NCI-H2227 (cell line): ENCODE measurements at regions not wholly inside any gene's neighbourhood (a gene's known extent, or its start where the extent isn't known, plus 50 kb on each side); places are given as distances from the start of the nearest gene placed in this dataset.
"Not testable (repeated sequence)": the region's sequence is repeated elsewhere in the genome, so short reads cannot be mapped to it uniquely, and the experiment has no call there.

Experiments
- DNase-seq: peaks from one replicate; lab custom pipeline; 2025; ENCODE audit not compliant: unreplicated experiment; lab: John Stamatoyannopoulos, UW

GRCh38 chr1:116292929-116293725, 79.9 kb upstream of the ATP1A1 start:
- DNase-seq, result no peak

- no peak for DNase-seq
Measured at GRCh38 chr1:116297495-116298212, 75.4 kb upstream of the ATP1A1 start.

DNA sequence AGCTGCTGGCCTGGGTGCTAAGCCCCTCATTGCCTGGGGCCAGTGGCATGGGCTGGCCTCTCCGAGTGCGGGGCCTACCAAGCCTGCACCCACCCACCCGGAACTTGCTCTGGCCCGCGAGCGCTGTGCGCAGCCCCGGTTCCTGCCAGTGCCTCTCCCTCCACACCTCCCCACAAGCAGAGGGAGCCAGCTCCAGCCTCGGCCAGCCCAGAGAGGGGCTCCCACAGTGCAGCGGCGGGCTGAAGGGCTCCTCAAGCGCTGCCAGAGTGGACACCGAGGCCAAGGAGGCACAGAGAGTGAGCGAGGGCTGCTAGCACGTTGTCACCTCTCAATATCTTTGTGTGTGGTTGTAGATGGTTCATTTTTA, 74.8 kb upstream of the ATP1A1 start:
- DNase-seq, result not testable (repeated sequence)

- DNase-seq, result no peak
Measured at GRCh38 chr1:116298746-116299145, 74.3 kb upstream of the ATP1A1 start.

- DNase-seq, result no peak
Measured at GRCh38 chr1:116299248-116299647, 73.8 kb upstream of the ATP1A1 start.

DNA sequence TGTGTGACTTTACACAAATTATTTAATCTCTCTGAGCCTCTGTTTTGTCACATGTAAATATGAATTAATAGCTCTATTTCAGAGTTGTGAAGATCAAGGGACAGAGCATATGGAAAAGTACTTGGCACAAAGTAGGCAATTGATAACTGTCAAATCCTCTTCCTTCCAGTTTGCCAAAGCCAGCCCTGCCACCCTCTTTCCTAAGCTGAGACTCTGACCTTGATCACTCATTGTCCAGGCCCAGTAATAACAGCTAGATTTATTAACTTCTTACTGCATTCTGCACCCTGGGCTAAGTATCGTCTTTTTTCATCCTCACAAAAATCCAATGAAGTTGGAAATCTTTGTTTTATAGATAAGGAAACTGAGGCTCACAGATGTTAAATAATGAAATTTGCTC, 70.8 kb upstream of the ATP1A1 start:
- no peak for DNase-seq

GRCh38 chr1:116306102-116306501, 66.9 kb upstream of the ATP1A1 start:
- no peak for DNase-seq

- no peak for DNase-seq
Measured at GRCh38 chr1:116306840-116307442, 66.1 kb upstream of the ATP1A1 start.

GRCh38 chr1:116308276-116308675, 64.8 kb upstream of the ATP1A1 start:
- no peak for DNase-seq

GRCh38 chr1:116309090-116309870, 63.8 kb upstream of the ATP1A1 start:
- DNase-seq, result no peak

GRCh38 chr1:116310180-116310579, 62.9 kb upstream of the ATP1A1 start:
- DNase-seq, result no peak

DNA sequence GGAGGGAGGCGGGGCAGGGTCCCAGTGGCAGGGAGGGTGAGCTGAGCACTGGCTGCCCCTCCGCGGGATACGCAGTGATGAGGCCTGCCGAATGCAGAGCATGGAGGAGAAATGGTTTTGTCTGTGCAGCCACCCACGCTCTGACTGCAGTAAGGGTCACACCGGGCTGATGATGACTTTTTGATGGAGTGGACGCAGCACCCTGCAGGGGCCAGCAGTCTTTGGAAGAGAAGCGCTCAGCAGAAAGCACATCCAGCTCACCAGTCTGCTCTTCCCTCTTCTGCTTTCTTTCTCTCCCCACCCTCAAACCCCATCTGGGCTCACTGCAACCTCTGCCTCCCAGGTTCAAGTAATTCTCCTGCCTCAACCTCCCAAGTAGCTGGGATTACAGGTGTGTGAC, 61.9 kb upstream of the ATP1A1 start:
- DNase-seq, result no peak

GRCh38 chr1:116311756-116312680, 61.0 kb upstream of the ATP1A1 start:
- peak; percentile 80 for DNase-seq

- no peak for DNase-seq
Measured at GRCh38 chr1:116312681-116313069, 60.4 kb upstream of the ATP1A1 start.

DNA sequence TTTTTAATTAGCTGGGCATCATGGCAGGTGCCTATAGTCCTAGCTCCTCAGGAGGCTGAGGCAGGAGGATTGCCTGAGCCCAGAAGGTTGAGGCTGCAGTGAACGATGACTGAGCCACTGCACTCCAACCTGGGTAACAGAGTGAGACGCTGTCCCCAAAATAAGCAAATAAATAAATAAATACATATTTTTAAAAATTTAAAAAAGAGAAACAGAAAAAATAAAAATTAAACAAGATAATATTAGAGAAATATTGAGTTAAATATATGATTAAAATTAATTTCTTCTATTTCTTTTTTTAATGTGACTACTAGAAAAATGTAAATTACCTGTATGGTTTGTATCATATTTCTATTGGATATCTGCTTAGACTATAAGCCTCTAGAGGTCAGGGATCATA, 59.3 kb upstream of the ATP1A1 start:
- no peak for DNase-seq

GRCh38 chr1:116314305-116314919, 58.6 kb upstream of the ATP1A1 start:
- DNase-seq, result no peak

DNA sequence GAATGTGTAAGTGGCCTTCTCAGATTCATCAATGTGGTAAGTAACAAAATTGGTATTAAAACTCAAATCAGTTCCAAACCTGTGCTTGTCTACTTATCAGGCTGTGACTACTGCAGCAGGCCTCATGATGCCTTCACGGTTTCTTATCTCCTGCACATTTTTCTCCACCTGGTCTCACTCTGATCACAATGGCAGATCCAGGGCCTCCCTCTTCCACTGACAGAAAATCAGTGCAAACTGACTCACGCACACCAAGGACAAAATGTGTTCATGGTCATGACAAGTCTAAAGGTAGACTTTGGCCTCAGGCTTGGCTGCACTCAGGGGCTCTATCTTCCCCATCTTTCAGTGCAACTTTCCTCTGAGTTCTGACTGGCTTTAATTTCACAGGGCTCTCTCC, 56.7 kb upstream of the ATP1A1 start:
- no peak for DNase-seq

- no peak for DNase-seq
Measured at GRCh38 chr1:116318897-116319296, 54.1 kb upstream of the ATP1A1 start.

GRCh38 chr1:116320874-116321273, 52.2 kb upstream of the ATP1A1 start:
- DNase-seq, result no peak

DNA sequence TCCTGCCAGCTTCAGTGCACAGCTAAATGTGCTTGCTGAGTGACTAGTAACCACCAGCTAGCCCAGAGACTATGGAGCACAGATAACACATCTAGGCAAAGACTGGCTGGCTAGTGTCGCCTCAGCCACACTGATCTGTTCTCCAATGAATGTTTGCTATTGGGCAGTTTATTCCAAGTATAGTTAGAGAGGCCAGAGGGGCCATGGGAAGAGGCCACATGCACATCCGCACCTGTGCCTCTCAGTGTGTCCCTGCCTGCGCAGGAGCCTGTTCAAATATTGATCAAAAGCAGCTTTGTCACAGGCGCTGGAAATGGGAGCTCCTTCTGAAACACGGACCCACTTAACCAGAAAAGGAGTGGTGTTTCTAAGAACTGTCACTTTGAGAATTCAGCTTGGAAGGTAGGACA, 51.3 kb upstream of the ATP1A1 start:
- no peak for DNase-seq
